Adrenal gland (tissue), 5 donors: ENCODE measurements at regions not wholly inside any gene's neighbourhood (a gene's known extent, or its start where the extent isn't known, plus 50 kb on each side); places are given as distances from the start of the nearest gene placed in this dataset.

Experiments
- POLR2A ChIP-seq, 2 donors: fragments of 450-650 bp; IDR thresholded peaks; one replicate each; pipeline ENCODE4 v1.6.1; 2017; ENCODE audit warnings: antibody characterized with exemption in 2 of 2, mild to moderate bottlenecking in 2 of 2, moderate library complexity in 1 of 2
- TF ChIP-seq, protein P1 (sequence below), 6 experiments: fragments of 450-650 bp in 4 of 6; fragments of 200-600 bp in 2 of 6; sonication (generic) in 1 of 6; IDR thresholded peaks; 1 replicate in 5 of 6; 2 replicates in 1 of 6; pipeline versions ENCODE4 v1.5.1 to v1.8.0; 2016 to 2021; ENCODE audit warnings: antibody characterized with exemption in 6 of 6, mild to moderate bottlenecking in 2 of 6, moderate library complexity in 1 of 6
- donor health status: DM: no; HTN: no; CAD: no.

DNA sequence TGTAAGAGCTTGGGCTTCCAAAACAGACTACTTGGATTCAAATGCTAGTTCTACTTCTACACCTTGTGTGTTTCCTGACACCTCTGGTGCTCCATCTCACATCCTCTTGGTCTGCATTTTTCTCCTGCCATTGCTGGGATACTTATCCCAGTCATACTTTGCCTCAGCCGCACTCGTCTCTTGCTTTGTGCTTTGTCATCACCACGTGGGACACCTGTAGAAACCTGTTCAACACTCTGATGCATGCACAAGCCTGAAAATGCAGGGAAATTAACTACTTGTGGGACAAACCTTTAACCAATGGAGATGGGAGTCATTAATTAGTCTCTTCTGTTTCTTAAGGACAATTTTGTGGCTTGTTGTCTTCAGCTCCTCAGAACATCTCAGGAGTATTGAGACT, 94.2 kb upstream of the PHYHIPL start:
- TF ChIP-seq, protein P1, sequence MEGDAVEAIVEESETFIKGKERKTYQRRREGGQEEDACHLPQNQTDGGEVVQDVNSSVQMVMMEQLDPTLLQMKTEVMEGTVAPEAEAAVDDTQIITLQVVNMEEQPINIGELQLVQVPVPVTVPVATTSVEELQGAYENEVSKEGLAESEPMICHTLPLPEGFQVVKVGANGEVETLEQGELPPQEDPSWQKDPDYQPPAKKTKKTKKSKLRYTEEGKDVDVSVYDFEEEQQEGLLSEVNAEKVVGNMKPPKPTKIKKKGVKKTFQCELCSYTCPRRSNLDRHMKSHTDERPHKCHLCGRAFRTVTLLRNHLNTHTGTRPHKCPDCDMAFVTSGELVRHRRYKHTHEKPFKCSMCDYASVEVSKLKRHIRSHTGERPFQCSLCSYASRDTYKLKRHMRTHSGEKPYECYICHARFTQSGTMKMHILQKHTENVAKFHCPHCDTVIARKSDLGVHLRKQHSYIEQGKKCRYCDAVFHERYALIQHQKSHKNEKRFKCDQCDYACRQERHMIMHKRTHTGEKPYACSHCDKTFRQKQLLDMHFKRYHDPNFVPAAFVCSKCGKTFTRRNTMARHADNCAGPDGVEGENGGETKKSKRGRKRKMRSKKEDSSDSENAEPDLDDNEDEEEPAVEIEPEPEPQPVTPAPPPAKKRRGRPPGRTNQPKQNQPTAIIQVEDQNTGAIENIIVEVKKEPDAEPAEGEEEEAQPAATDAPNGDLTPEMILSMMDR (IDR thresholded peaks at IDR 0.05), result no peak
- no peak for TF ChIP-seq POLR2A (IDR thresholded peaks at IDR 0.05)
